NB4 (cell line): ENCODE measurements at regions not wholly inside any gene's neighbourhood (a gene's known extent, or its start where the extent isn't known, plus 50 kb on each side); places are given as distances from the start of the nearest gene placed in this dataset.
"Not testable (repeated sequence)": the region's sequence is repeated elsewhere in the genome, so short reads cannot be mapped to it uniquely, and the experiment has no call there.

Experiments used
- DNase-seq: peaks from one replicate; pipeline ENCODE4 v3.0.0; 2010; ENCODE audit warnings: low read depth
- H3K4me3 ChIP-seq: one replicate; pipeline ENCODE4 v1.5.1; 2011; ENCODE audit warnings: mild to moderate bottlenecking, low read depth, low read length, moderate library complexity
- MAX ChIP-seq: IDR thresholded peaks from 2 replicates; pipeline ENCODE4 v1.6.1; 2011; ENCODE audit warnings: low read depth, low read length
- MYC ChIP-seq: IDR thresholded peaks from 2 replicates; pipeline ENCODE4 v1.6.1; 2011; ENCODE audit warnings: low read depth, low read length
- POLR2A ChIP-seq: IDR thresholded peaks from 2 replicates; pipeline ENCODE4 v1.6.1; 2011; ENCODE audit warnings: mild to moderate bottlenecking; ENCODE audit not compliant: insufficient read length; ENCODE audit errors: extremely low read depth
- TF ChIP-seq, protein P1 (sequence below): IDR thresholded peaks from one replicate; pipeline ENCODE4 v1.5.1; 2012; ENCODE audit warnings: low read depth, low read length

- no peak for TF ChIP-seq MAX
- no peak for TF ChIP-seq POLR2A
- DNase-seq = no peak
- no peak overlapping the region for H3K4me3 ChIP-seq
Measured at GRCh38 chr3:101117980-101118379, 124.8 kb upstream of the ABI3BP start.

GRCh38 chr3:101117465-101117864, 124.2 kb upstream of the ABI3BP start:
- no peak overlapping the region for H3K4me3 ChIP-seq
- TF ChIP-seq, protein P1, sequence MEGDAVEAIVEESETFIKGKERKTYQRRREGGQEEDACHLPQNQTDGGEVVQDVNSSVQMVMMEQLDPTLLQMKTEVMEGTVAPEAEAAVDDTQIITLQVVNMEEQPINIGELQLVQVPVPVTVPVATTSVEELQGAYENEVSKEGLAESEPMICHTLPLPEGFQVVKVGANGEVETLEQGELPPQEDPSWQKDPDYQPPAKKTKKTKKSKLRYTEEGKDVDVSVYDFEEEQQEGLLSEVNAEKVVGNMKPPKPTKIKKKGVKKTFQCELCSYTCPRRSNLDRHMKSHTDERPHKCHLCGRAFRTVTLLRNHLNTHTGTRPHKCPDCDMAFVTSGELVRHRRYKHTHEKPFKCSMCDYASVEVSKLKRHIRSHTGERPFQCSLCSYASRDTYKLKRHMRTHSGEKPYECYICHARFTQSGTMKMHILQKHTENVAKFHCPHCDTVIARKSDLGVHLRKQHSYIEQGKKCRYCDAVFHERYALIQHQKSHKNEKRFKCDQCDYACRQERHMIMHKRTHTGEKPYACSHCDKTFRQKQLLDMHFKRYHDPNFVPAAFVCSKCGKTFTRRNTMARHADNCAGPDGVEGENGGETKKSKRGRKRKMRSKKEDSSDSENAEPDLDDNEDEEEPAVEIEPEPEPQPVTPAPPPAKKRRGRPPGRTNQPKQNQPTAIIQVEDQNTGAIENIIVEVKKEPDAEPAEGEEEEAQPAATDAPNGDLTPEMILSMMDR = no peak
- TF ChIP-seq MAX (no peak), POLR2A (no peak), MYC (no peak)
- DNase-seq = peak; percentile 4

- not testable (repeated sequence) for H3K4me3 ChIP-seq, DNase-seq
Measured at GRCh38 chr3:101110295-101110694, 117.1 kb upstream of the ABI3BP start.

DNA sequence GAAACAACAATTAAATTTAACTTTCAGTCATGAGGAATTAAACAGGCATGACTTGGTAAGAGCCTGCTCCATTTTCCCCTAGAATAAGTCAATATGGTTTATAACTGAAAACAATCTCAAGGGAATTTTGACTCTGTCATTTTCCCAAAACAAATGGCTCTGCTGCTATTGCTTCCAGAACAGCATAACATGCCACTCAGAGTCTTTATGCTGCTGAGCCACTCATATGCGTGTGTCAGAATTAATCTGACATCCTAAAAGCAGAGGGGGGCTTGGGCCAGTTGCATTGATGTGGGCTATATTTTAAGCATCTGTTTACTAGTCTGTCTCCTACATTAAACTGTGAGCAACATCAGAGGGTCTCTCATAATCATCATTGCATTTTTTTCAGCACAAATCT, 111.1 kb upstream of the ABI3BP start:
- DNase-seq = no peak
- H3K4me3 ChIP-seq = no peak overlapping the region
- TF ChIP-seq MYC = no peak
- TF ChIP-seq POLR2A = no peak
- no peak for TF ChIP-seq MAX
- TF ChIP-seq, protein P1 = no peak

DNA sequence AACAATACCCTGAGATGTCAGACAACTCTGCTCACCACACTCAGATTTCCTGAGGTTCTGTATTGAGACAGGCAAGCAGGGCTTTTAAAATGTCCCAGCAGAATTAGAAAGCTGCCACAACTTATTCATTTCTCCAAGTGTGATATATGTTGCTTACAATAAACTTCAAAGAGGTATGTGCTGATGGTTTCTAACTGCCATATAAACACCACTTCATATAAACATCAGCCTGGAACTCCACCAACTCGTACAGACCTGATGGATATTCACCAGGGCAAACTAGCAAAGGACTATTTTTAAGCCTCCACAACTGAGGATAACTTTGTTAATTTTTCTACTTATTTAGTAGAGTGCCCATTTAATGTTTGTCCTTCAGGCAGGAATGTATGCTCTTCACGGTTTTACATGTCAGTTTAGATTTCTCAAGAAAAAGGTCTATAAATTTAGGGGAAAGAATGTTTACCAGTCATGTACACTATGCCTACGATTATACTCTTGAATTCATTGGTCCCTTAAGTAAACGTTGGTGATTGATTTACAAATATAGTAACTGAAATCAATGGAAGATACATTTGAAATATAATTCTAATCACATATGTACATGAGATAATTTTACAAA, 109.6 kb upstream of the ABI3BP start:
- TF ChIP-seq POLR2A = no peak
- TF ChIP-seq MAX = no peak
- TF ChIP-seq, protein P1 = no peak
- no peak for TF ChIP-seq MYC
- H3K4me3 ChIP-seq = no peak overlapping the region
- DNase-seq = no peak

DNA sequence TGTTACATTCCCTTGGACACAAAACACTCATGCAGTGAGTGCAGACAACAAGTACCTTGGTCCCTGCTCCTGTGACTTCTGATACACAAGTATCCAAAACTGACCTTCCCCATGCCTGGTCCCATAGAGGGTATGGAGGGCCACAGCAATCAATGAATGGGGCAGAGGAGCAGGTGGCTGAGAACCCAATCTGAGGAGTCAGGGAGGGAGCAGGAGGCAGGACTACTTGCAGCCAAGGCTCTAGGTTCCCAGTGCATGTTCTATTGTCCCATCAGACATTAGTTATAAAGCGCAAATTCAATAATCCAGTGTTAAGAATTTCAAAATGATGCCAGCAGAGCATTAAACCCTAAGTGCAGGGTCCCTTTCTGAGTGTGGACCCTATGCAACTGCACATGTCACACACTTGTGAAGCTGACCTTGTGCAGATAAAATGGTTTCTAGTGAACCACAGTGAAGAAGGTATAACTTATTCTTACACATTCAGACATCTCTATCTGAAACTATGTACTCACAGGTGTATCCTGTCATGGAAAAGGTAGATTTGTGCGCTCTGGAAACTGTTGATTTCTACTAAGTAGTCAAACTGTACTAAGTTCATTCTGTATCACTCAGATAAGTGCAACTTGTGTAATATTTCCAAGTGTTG, 107.3 kb upstream of the ABI3BP start:
- TF ChIP-seq, protein P1 = no peak
- TF ChIP-seq MYC (no peak), MAX (no peak), POLR2A (no peak)
- DNase-seq = no peak

GRCh38 chr3:101099791-101100190, 106.6 kb upstream of the ABI3BP start:
- TF ChIP-seq MYC (no peak), POLR2A (no peak), MAX (no peak)
- TF ChIP-seq, protein P1 = no peak
- no peak for DNase-seq
- no peak overlapping the region for H3K4me3 ChIP-seq

More for the DNA sequence above, 107.3 kb upstream of the ABI3BP start:
- H3K4me3 ChIP-seq = no peak overlapping the region
